Limb (tissue), 2 donors: ENCODE measurements at regions not wholly inside any gene's neighbourhood (a gene's known extent, or its start where the extent isn't known, plus 50 kb on each side); places are given as distances from the start of the nearest gene placed in this dataset.
A peak's percentile ranks its signal among the peaks of the same experiment; 100 is the strongest.
"Not testable (repeated sequence)": the region's sequence is repeated elsewhere in the genome, so short reads cannot be mapped to it uniquely, and the experiment has no call there.

Source experiments
- DNase-seq, 2 donors: peaks; one replicate each; pipeline ENCODE4 v3.0.0-alpha.2; 2016; ENCODE audit errors: extremely low spot score in 2 of 2

- DNase-seq = peak; percentile 42 to 51
Observed at GRCh38 chr7:92916770-92917224, 80.4 kb upstream of the CDK6 start.

- DNase-seq = no peak
Observed at GRCh38 chr7:92915348-92915747, 79.0 kb upstream of the CDK6 start.

- no peak for DNase-seq
Observed at GRCh38 chr7:92914645-92915044, 78.3 kb upstream of the CDK6 start.

GRCh38 chr7:92913849-92914248 lies 77.5 kb upstream of the CDK6 start:
- DNase-seq = no peak

- no peak for DNase-seq
Observed at GRCh38 chr7:92910976-92911375, 74.6 kb upstream of the CDK6 start.

- no peak for DNase-seq
Observed at GRCh38 chr7:92909686-92910475, 73.5 kb upstream of the CDK6 start.

- DNase-seq = no peak
Observed at GRCh38 chr7:92904244-92905131, 68.1 kb upstream of the CDK6 start.

- no peak for DNase-seq
Observed at GRCh38 chr7:92898798-92899197, 62.4 kb upstream of the CDK6 start.

- DNase-seq = not testable (repeated sequence)
Observed at GRCh38 chr7:92894857-92895256, 58.5 kb upstream of the CDK6 start.

GRCh38 chr7:92889081-92889480 lies 52.7 kb upstream of the CDK6 start:
- no peak for DNase-seq
